Ascending aorta (tissue), 2 donors: ENCODE measurements at regions not wholly inside any gene's neighbourhood (a gene's known extent, or its start where the extent isn't known, plus 50 kb on each side); places are given as distances from the start of the nearest gene placed in this dataset.

Experiments
- DNase-seq, 2 donors: peaks; one replicate each; pipeline ENCODE4 v3.0.0-alpha.2; 2019; ENCODE audit warnings: low spot score in 2 of 2
- H3K27ac ChIP-seq, 2 donors: fragments of 200-600 bp; sonication (generic); one replicate each; pipeline ENCODE4 v1.5.1; 2016 to 2017; ENCODE audit warnings: mild to moderate bottlenecking in 1 of 2
- H3K27me3 ChIP-seq: fragments of 200-600 bp; sonication (generic); one replicate; pipeline ENCODE4 v1.5.1; 2017
- H3K36me3 ChIP-seq, 2 donors: fragments of 200-600 bp; sonication (generic); one replicate each; pipeline ENCODE4 v1.5.1; 2016
- H3K4me1 ChIP-seq, 2 donors: fragments of 200-600 bp; sonication (generic); one replicate each; pipeline ENCODE4 v1.5.1; 2016 to 2017; ENCODE audit warnings: mild to moderate bottlenecking in 1 of 2
- H3K4me3 ChIP-seq, 2 donors: fragments of 200-600 bp; sonication (generic); one replicate each; pipeline ENCODE4 v1.5.1; 2016 to 2017; ENCODE audit warnings: mild to moderate bottlenecking in 1 of 2
- H3K9me3 ChIP-seq, 2 donors: fragments of 200-600 bp; sonication (generic); one replicate each; pipeline ENCODE4 v1.5.1; 2016
- intact Hi-C: fragments of 100-400 bp; cut with DNase I; formaldehyde crosslinking; loops from one replicate; pipeline ENCODE4 v1.15.1; 2023
- TF ChIP-seq, protein P1 (sequence below), 3 experiments: fragments of 200-600 bp in 2 of 3; fragments of 450-650 bp in 1 of 3; sonication (generic) in 2 of 3; IDR thresholded peaks; one replicate each; pipeline ENCODE4 v1.5.1; 2016 to 2019; ENCODE audit warnings: antibody characterized with exemption in 3 of 3, mild to moderate bottlenecking in 1 of 3, moderate library complexity in 1 of 3

DNA sequence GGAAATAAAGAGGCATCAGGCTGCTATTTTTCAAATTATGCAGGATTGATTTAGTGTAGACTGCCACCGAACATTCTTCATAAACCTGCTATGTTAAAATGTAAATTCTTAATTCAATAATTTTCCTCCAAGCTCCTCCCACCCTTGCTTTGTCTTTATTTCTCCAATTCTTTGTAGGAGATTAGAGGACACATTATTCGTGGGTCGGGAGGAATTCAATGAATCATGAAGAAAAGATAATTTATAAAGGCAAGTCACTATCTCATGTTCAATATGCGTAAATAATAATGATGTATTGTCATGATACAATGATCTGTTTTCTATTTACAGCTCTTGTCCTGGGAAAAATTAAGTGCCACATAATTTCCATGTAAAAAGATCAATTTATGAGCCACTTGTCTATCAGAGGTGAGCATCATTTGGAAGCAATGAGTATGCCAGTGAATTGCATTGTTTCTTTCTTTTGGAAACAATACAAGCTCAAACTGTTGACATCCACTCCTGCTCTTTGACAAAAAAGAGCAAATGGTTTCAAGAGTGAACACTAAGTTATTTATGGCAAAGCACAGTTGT is 148.0 kb upstream of the MITF start:
- intact Hi-C loops, result no loop called here

DNA sequence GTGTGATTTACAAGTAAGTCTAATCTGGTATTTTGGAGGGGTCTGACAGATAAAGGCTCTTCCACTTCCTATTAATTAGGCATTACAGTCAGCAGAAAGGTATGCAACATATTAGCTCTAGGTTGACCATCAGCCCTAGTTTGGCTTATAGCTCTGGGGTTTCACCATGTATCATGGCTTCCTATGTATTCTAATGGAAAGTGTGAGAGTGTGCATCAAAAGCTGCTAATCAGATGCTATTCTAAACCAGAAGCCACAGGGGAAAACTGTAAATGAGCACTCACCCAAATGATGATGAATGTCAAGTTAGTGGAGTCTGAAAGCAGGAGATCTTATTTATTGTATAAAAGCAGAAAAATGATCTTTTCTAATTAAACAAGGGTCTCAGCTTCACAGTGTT is 149.2 kb upstream of the MITF start:
- Histone ChIP-seq H3K27me3 (no peaks in the 10 kb centered on the region), H3K36me3 (no peaks in the 10 kb centered on the region), H3K27ac (no peak overlapping the region), H3K4me1 (no peaks in the 10 kb centered on the region), H3K4me3 (no peak overlapping the region), H3K9me3 (peaks cover 0 to 14% of the 10 kb centered on the region in 2 donors)
- TF ChIP-seq, protein P1, sequence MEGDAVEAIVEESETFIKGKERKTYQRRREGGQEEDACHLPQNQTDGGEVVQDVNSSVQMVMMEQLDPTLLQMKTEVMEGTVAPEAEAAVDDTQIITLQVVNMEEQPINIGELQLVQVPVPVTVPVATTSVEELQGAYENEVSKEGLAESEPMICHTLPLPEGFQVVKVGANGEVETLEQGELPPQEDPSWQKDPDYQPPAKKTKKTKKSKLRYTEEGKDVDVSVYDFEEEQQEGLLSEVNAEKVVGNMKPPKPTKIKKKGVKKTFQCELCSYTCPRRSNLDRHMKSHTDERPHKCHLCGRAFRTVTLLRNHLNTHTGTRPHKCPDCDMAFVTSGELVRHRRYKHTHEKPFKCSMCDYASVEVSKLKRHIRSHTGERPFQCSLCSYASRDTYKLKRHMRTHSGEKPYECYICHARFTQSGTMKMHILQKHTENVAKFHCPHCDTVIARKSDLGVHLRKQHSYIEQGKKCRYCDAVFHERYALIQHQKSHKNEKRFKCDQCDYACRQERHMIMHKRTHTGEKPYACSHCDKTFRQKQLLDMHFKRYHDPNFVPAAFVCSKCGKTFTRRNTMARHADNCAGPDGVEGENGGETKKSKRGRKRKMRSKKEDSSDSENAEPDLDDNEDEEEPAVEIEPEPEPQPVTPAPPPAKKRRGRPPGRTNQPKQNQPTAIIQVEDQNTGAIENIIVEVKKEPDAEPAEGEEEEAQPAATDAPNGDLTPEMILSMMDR (IDR thresholded peaks at IDR 0.05), result no peak
- DNase-seq, result no peak
- intact Hi-C loops, result no loop called here

More for the DNA sequence above, 148.0 kb upstream of the MITF start:
- DNase-seq, result no peak
- Histone ChIP-seq H3K9me3 (peaks cover 0 to 14% of the 10 kb centered on the region in 2 donors), H3K27me3 (no peaks in the 10 kb centered on the region), H3K4me1 (no peaks in the 10 kb centered on the region), H3K4me3 (no peak overlapping the region), H3K36me3 (no peaks in the 10 kb centered on the region), H3K27ac (no peak overlapping the region)
- TF ChIP-seq, protein P1 (IDR thresholded peaks at IDR 0.05), result no peak

DNA sequence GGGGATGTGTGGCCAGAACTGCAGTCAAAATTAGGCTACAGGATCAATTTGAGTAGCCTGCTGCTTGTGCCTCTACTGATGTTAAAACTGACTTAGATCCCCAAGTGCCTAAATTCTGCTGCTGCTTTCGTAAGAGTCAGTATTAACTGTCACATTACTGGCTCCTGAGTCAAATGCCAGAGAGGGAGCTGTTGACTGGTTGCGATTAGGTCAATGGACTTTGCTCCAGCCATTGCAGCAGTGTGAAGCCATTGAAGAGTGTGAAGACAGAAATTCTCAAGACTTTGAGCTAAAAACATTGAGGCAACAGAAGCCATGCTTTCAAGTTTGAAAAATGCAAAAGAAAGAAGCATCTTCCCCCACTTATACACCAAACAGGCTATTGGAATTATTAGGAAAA is 151.1 kb upstream of the MITF start:
- Histone ChIP-seq H3K36me3 (no peaks in the 10 kb centered on the region), H3K4me3 (no peak overlapping the region), H3K27ac (no peak overlapping the region), H3K9me3 (peaks cover 0 to 14% of the 10 kb centered on the region in 2 donors), H3K27me3 (no peaks in the 10 kb centered on the region), H3K4me1 (no peaks in the 10 kb centered on the region)
- no peak for DNase-seq
- TF ChIP-seq, protein P1 (IDR thresholded peaks at IDR 0.05), result no peak
- intact Hi-C loops, result no loop called here

DNA sequence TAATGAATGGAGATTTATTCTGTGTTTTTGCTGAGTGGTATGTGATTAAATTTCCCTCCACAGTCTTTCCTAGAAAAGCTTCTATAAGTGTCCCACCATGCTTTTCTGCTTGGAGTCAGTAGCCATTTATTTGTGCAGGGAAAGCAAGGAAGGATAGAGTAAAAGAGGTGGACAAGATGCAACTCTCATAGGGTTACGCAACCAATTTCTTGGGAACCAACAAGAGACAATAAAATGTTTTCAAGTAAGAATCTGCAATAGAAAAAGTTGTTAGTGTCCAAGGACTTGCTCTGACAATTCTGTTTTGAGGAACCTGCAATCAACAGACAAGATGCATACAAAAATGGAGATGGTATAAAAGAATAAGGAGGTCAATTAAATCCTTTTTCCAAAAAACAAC is 153.8 kb upstream of the MITF start:
- peaks cover 0 to 14% of the 10 kb centered on the region in 2 donors for H3K9me3 ChIP-seq
- TF ChIP-seq, protein P1 (IDR thresholded peaks at IDR 0.05), result no peak
- no peaks in the 10 kb centered on the region for H3K4me1 ChIP-seq
- H3K27ac ChIP-seq, result no peak overlapping the region
- no peak overlapping the region for H3K4me3 ChIP-seq
- no peaks in the 10 kb centered on the region for H3K36me3 ChIP-seq
- no peak for DNase-seq
- no peaks in the 10 kb centered on the region for H3K27me3 ChIP-seq
- intact Hi-C loops, result no loop called here

DNA sequence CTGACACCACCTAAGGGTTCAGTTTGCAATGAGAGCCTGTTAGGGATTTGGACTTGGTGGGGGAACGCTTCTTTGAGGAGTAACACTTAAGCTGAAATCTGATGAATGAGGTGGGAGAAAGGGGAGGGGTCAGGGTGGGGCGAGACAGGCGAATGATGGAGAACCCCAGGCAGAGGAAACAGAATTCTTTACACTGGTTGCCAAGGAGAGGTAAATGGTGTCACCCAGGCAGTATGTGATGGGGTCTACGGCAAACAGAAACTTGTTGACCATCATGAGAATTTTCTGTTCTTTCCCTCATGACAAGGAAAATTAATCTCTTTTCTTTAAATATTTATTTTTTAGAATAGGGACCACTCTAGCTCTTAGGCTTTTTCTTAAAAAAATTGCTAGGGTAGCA is 157.2 kb upstream of the MITF start:
- DNase-seq, result no peak
- TF ChIP-seq, protein P1 (IDR thresholded peaks at IDR 0.05), result no peak
- no peaks in the 10 kb centered on the region for H3K36me3 ChIP-seq
- H3K27me3 ChIP-seq, result no peaks in the 10 kb centered on the region
- intact Hi-C loops, result no loop called here
- peaks cover 0 to under 1% of the 10 kb centered on the region in 2 donors for H3K9me3 ChIP-seq
- no peak overlapping the region for H3K4me3 ChIP-seq
- no peaks in the 10 kb centered on the region for H3K4me1 ChIP-seq
- H3K27ac ChIP-seq, result no peak overlapping the region
